Endothelial cell of umbilical vein (primary cell): ENCODE measurements at regions not wholly inside any gene's neighbourhood (a gene's known extent, or its start where the extent isn't known, plus 50 kb on each side); places are given as distances from the start of the nearest gene placed in this dataset.

Experiments used
- EZH2 ChIP-seq: IDR thresholded peaks from 2 replicates; pipeline ENCODE4 v1.6.1; 2012; ENCODE audit warnings: borderline replicate concordance, low read depth, mild to moderate bottlenecking, moderate library complexity, low read length, inconsistent platforms; ENCODE audit not compliant: severe bottlenecking
- POLR2A ChIP-seq: IDR thresholded peaks from 2 replicates; pipeline ENCODE4 v1.6.1; 2012; ENCODE audit warnings: low read depth, mild to moderate bottlenecking, control low read depth, low read length
- POLR2AphosphoS5 ChIP-seq: IDR thresholded peaks from 2 replicates; pipeline ENCODE4 v1.6.1; 2012; ENCODE audit warnings: low read depth, mild to moderate bottlenecking, control low read depth, low read length, moderate library complexity; ENCODE audit not compliant: insufficient read depth
- TF ChIP-seq, protein P1 (sequence below), 2 donors: IDR thresholded peaks; 1 replicate in 1 of 2; 2 replicates in 1 of 2; pipeline ENCODE4 v1.5.1; 2011; ENCODE audit warnings: low read length in 2 of 2, mild to moderate bottlenecking in 2 of 2, moderate library complexity in 2 of 2, control low read depth in 1 of 2, inconsistent platforms in 1 of 2, low read depth in 1 of 2; ENCODE audit not compliant: insufficient read depth in 1 of 2; ENCODE audit errors: extremely low read depth in 1 of 2

DNA sequence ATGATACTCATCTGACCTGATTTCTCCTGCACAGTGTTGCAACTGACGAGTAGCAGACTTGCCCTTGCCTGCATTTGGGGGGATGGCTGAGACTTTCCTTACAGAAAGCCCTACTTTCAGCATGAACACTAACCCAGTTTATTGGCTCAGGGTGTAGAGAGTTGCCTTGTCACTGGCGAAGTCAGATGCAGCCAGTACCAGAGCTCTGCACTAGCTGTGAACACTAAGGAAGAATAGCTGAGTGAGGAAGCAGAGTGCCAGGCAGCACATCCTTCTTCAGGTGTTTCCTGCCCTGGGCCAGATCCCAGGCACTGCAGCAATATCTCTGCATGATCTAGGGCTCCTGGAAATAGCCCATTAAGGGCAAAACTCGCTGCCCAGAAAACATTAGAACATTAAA lies 154.0 kb upstream of the SYNPR start:
- TF ChIP-seq POLR2A (no peak), EZH2 (no peak), POLR2AphosphoS5 (no peak)
- TF ChIP-seq, protein P1, sequence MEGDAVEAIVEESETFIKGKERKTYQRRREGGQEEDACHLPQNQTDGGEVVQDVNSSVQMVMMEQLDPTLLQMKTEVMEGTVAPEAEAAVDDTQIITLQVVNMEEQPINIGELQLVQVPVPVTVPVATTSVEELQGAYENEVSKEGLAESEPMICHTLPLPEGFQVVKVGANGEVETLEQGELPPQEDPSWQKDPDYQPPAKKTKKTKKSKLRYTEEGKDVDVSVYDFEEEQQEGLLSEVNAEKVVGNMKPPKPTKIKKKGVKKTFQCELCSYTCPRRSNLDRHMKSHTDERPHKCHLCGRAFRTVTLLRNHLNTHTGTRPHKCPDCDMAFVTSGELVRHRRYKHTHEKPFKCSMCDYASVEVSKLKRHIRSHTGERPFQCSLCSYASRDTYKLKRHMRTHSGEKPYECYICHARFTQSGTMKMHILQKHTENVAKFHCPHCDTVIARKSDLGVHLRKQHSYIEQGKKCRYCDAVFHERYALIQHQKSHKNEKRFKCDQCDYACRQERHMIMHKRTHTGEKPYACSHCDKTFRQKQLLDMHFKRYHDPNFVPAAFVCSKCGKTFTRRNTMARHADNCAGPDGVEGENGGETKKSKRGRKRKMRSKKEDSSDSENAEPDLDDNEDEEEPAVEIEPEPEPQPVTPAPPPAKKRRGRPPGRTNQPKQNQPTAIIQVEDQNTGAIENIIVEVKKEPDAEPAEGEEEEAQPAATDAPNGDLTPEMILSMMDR (IDR thresholded peaks at IDR 0.05; ENCODE audit: extremely low read depth in 1 of 2, insufficient read depth in 1 of 2, low read depth in 1 of 2, low read length in 2 of 2) = no peak
